ENCODE measurements at regions not wholly inside any gene's neighbourhood (a gene's known extent, or its start where the extent isn't known, plus 50 kb on each side); places are given as distances from the start of the nearest gene placed in this dataset.

GRCh38 chr5:67347821-67348220 lies 151.2 kb upstream of the CD180 start:
- TF ChIP-seq, protein P1, sequence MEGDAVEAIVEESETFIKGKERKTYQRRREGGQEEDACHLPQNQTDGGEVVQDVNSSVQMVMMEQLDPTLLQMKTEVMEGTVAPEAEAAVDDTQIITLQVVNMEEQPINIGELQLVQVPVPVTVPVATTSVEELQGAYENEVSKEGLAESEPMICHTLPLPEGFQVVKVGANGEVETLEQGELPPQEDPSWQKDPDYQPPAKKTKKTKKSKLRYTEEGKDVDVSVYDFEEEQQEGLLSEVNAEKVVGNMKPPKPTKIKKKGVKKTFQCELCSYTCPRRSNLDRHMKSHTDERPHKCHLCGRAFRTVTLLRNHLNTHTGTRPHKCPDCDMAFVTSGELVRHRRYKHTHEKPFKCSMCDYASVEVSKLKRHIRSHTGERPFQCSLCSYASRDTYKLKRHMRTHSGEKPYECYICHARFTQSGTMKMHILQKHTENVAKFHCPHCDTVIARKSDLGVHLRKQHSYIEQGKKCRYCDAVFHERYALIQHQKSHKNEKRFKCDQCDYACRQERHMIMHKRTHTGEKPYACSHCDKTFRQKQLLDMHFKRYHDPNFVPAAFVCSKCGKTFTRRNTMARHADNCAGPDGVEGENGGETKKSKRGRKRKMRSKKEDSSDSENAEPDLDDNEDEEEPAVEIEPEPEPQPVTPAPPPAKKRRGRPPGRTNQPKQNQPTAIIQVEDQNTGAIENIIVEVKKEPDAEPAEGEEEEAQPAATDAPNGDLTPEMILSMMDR (optimal IDR thresholded peaks at IDR 0.05 in 1 of 3, IDR thresholded peaks at IDR 0.05 in 1 of 3, conservative IDR thresholded peaks at IDR 0.05 in 1 of 3; ENCODE audit: extremely low read depth in 1 of 3, insufficient read depth in 2 of 3, low read length in 3 of 3): no peak
- TF ChIP-seq EZH2 (IDR thresholded peaks at IDR 0.05; ENCODE audit: low read length): no peak
